ENCODE measurements at regions not wholly inside any gene's neighbourhood (a gene's known extent, or its start where the extent isn't known, plus 50 kb on each side); places are given as distances from the start of the nearest gene placed in this dataset.

- Histone ChIP-seq H2BK20ac (ENCODE audit: low read depth, low read length) (no peak overlapping the region), H2BK120ac (ENCODE audit: low read depth, low read length) (no peak overlapping the region), H3K4ac (ENCODE audit: low read depth, low read length) (no peak overlapping the region), H4K91ac (ENCODE audit: insufficient read depth, low read depth, low read length) (no peak overlapping the region), H3K18ac (ENCODE audit: low read depth, low read length) (no peak overlapping the region), H2AK5ac (ENCODE audit: low read depth, low read length) (no peak overlapping the region), H3K23ac (ENCODE audit: low read depth, low read length) (no peak overlapping the region), H3K27me3 (ENCODE audit: control insufficient read depth, insufficient read depth, low read length) (peaks cover 7% of the 10 kb centered on the region), H4K8ac (ENCODE audit: low read depth in 2 of 2, low read length in 2 of 2) (no peak overlapping the region), H2AFZ (replicated peaks; ENCODE audit: low read length, poor library complexity) (no peak overlapping the region), H3K27ac (ENCODE audit: insufficient read depth, low read length) (no peak overlapping the region), H2BK5ac (ENCODE audit: low read depth, low read length, poor library complexity, severe bottlenecking) (no peak overlapping the region), H3K9me1 (ENCODE audit: insufficient read depth, low read length) (peaks cover 3% of the 10 kb centered on the region; the same call in 1 of the 2 replicates), H3K14ac (replicated peaks; ENCODE audit: low read depth, low read length) (no peak overlapping the region), H2AK9ac (replicated peaks; ENCODE audit: low read depth, low read length, poor library complexity) (no peak overlapping the region), H3K79me1 (ENCODE audit: low read depth in 1 of 2, low read length in 2 of 2) (no peaks in the 10 kb centered on the region), H2BK15ac (ENCODE audit: low read depth, low read length) (no peak overlapping the region), H4K20me1 (ENCODE audit: insufficient read depth, low read length) (no peaks in the 10 kb centered on the region), H3K9me3 (ENCODE audit: control insufficient read depth, insufficient read depth, low read length) (no peaks in the 10 kb centered on the region), H4K5ac (ENCODE audit: low read depth, low read length) (no peak overlapping the region), H3K4me3 (ENCODE audit: insufficient read depth, low read depth, low read length) (no peak overlapping the region), H3K4me2 (ENCODE audit: low read depth, low read length) (no peak overlapping the region), H3K56ac (ENCODE audit: extremely low read depth, insufficient read depth, low read length) (no peak overlapping the region), H3K9ac (ENCODE audit: low read depth, low read length) (no peak overlapping the region), H3K4me1 (ENCODE audit: control insufficient read depth, insufficient read depth, low read length) (no peaks in the 10 kb centered on the region), H3K36me3 (ENCODE audit: control insufficient read depth, insufficient read depth, low read length) (no peaks in the 10 kb centered on the region)
- WGBS, 2 experiments (ENCODE audit: extremely low coverage in 2 of 2, insufficient read length in 1 of 2) = 69% methylated on average over 2 of the region's 9 CpGs; no CpG with 5 or more reads in 1 of the 2 experiments
- TF ChIP-seq USF2 (IDR thresholded peaks at IDR 0.05; ENCODE audit: low read depth, low read length) = no peak
- TF ChIP-seq FOS (IDR thresholded peaks at IDR 0.05; ENCODE audit: low read depth, low read length) = no peak
- TF ChIP-seq NFE2L2 (IDR thresholded peaks at IDR 0.05; ENCODE audit: low read depth, low read length) = no peak
- dilution Hi-C loops (cut with HindIII; ENCODE audit: low sequenced_read_pairs, unreplicated experiment) = no loop called here
- ATAC-seq (ENCODE audit: low read depth) (no peak), DNase-seq (no peak)
- intact Hi-C loops (cut with micrococcal nuclease) = no loop called here
- ChIA-PET CTCF (no interaction called here), POLR2A (ENCODE audit: unreplicated experiment) (no interaction called here)
- in situ Hi-C loops (cut with MboI; ENCODE audit: low sequenced_read_pairs) = no loop called here
- BruUV-seq (replicated peaks) = no TSS peak
Measured at GRCh38 chr18:10297086-10297485, 157.3 kb upstream of the APCDD1 start.

Measured in IMR-90 (cell line).